ENCODE measurements at regions not wholly inside any gene's neighbourhood (a gene's known extent, or its start where the extent isn't known, plus 50 kb on each side); places are given as distances from the start of the nearest gene placed in this dataset.
"Not testable (repeated sequence)": the region's sequence is repeated elsewhere in the genome, so short reads cannot be mapped to it uniquely, and the experiment has no call there.

DNA sequence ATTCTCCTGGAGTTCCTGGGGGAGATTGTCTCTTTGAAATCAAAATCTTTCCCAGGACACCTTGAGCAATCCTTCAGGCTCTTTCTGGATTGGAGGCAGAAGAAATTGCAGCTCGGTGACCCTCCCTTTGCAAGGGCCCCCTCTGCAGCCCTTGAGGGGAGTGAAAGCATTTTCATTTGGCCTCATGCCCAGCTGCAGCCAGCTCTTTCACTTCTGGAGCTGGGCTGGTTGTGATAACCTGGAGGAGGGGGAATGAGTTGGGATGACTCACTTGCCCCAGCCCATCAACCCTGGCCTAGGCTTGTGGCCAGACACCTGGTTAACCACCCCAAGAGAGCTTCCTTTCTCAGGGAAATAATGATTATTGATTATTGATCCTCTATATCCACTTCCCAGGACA, 129.7 kb downstream of the POTEG start:
- H3K27me3 ChIP-seq (ENCODE audit: insufficient read depth, insufficient read length); H3K9me3 ChIP-seq (ENCODE audit: insufficient read depth, low read length); H3K4me3 ChIP-seq (ENCODE audit: insufficient read length, low read depth); H3K4me1 ChIP-seq (ENCODE audit: insufficient read depth, insufficient read length); H3K9ac ChIP-seq (ENCODE audit: insufficient read length, low read depth); H3K36me3 ChIP-seq (ENCODE audit: insufficient read depth, insufficient read length, low read length); DNase-seq (ENCODE audit: low read depth, low spot score): not testable (repeated sequence)

DNA sequence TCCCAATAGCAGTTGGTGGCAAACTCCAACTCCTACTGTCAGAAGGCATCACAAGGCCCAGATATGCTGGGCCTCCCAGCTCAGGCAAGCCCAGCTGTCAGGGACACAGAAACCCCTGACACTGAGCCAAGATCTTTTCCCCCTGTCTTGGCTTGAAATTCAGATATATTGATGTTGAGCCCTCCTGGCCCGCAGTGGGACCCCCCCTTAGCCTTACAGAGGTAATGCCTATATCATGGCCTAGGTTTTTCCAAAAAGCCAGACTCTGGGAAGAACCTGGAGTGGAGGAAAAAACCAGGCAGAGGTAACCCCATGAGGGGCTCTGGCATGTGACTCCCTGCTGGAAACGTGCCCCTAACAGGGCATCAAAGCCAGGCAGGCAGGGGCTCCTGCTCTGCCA, 129.2 kb downstream of the POTEG start:
- H3K4me3 ChIP-seq (ENCODE audit: insufficient read length, low read depth); H3K27me3 ChIP-seq (ENCODE audit: insufficient read depth, insufficient read length); H3K4me1 ChIP-seq (ENCODE audit: insufficient read depth, insufficient read length); H3K9ac ChIP-seq (ENCODE audit: insufficient read length, low read depth); DNase-seq (ENCODE audit: low read depth, low spot score); H3K9me3 ChIP-seq (ENCODE audit: insufficient read depth, low read length); H3K36me3 ChIP-seq (ENCODE audit: insufficient read depth, insufficient read length, low read length): not testable (repeated sequence)

DNA sequence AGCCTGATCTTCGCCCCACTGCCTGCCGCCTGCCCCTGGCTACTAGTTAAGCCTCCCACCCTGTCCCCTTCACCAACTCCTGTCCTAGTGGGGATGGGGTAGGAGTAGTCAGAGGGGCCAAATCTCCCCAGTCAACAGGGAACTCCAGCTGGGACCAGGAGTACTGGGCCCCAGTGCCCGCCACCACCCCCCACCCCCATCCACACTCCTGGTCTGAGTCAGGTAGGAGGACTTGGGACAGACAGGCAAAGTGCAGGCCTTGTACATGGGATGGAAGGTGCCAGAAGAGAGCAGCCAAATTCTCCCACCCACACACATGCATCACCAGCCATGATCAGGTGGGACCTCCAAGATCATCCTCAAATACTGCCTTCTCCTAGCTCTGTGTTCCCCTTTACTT, 128.4 kb downstream of the POTEG start:
- not testable (repeated sequence) for H3K4me3 ChIP-seq (ENCODE audit: insufficient read length, low read depth)

DNA sequence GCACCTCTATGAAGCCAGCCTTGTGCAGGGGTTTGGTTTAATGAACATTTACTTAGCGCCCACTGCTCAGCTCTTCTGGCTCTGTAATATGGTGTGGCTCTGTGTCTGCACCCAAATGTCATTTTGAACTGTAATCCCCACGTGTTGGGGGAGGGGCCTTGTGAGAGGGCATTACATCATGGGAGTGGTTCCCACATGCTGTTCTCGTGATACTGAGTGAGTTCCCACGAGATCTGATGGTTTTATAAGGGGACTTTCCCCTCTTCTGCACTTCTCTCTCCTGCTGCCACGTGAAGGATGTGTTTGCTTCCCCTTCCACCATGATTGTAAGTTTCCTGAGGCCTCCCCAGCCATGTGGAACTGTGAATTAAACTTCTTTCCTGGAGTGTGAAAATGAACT, 127.7 kb downstream of the POTEG start:
- H3K4me1 ChIP-seq (ENCODE audit: insufficient read depth, insufficient read length); H3K27me3 ChIP-seq (ENCODE audit: insufficient read depth, insufficient read length); H3K4me3 ChIP-seq (ENCODE audit: insufficient read length, low read depth); DNase-seq (ENCODE audit: low read depth, low spot score); H3K9ac ChIP-seq (ENCODE audit: insufficient read length, low read depth); H3K36me3 ChIP-seq (ENCODE audit: insufficient read depth, insufficient read length, low read length); H3K9me3 ChIP-seq (ENCODE audit: insufficient read depth, low read length): not testable (repeated sequence)

More for the DNA sequence above, 128.4 kb downstream of the POTEG start:
- H3K9me3 ChIP-seq (ENCODE audit: insufficient read depth, low read length); H3K9ac ChIP-seq (ENCODE audit: insufficient read length, low read depth); H3K27me3 ChIP-seq (ENCODE audit: insufficient read depth, insufficient read length); H3K36me3 ChIP-seq (ENCODE audit: insufficient read depth, insufficient read length, low read length); H3K4me1 ChIP-seq (ENCODE audit: insufficient read depth, insufficient read length); DNase-seq (ENCODE audit: low read depth, low spot score): not testable (repeated sequence)

DNA sequence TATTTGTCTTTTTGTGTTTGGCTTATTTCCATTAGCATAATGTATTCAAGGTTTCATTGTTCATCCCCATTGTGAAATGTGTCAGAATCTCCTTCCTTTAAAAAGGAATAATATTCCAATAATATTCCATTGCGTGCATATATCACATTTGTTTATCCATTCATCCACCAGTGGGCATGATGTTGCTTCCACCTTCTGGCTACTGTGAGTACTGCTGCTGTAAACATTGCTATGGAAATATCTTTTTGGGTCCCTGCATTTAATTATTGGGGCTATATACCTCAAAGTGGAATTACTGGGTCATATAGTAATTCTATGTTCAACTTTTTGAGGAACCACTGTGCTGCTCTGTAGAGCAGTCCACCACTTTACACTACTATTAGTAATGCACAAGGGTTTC, 123.1 kb downstream of the POTEG start:
- H3K36me3 ChIP-seq (ENCODE audit: insufficient read depth, insufficient read length, low read length); H3K4me3 ChIP-seq (ENCODE audit: insufficient read length, low read depth); H3K9me3 ChIP-seq (ENCODE audit: insufficient read depth, low read length); H3K27me3 ChIP-seq (ENCODE audit: insufficient read depth, insufficient read length); H3K9ac ChIP-seq (ENCODE audit: insufficient read length, low read depth); DNase-seq (ENCODE audit: low read depth, low spot score); H3K4me1 ChIP-seq (ENCODE audit: insufficient read depth, insufficient read length): not testable (repeated sequence)

DNA sequence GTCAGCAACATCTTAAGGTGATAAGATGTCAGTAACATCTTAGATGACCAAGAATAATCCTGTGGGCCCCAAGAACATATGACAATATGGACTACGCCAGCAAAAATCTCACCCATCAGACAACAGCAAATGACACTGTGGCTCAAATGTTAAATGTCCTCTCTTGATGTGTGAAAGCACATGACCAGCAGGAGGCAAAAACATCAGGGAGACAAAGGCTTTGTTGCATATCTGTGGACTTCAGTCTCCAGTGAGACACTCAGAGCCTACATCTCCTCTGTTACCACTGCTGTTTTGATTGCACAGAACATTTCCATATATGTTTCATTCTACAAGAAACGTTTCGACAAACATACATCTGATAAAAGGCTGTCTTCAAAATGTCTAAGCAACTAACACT, 103.5 kb downstream of the POTEG start:
- DNase-seq (ENCODE audit: low read depth, low spot score); H3K4me3 ChIP-seq (ENCODE audit: insufficient read length, low read depth); H3K36me3 ChIP-seq (ENCODE audit: insufficient read depth, insufficient read length, low read length); H3K9me3 ChIP-seq (ENCODE audit: insufficient read depth, low read length); H3K9ac ChIP-seq (ENCODE audit: insufficient read length, low read depth); H3K27me3 ChIP-seq (ENCODE audit: insufficient read depth, insufficient read length); H3K4me1 ChIP-seq (ENCODE audit: insufficient read depth, insufficient read length): not testable (repeated sequence)

DNA sequence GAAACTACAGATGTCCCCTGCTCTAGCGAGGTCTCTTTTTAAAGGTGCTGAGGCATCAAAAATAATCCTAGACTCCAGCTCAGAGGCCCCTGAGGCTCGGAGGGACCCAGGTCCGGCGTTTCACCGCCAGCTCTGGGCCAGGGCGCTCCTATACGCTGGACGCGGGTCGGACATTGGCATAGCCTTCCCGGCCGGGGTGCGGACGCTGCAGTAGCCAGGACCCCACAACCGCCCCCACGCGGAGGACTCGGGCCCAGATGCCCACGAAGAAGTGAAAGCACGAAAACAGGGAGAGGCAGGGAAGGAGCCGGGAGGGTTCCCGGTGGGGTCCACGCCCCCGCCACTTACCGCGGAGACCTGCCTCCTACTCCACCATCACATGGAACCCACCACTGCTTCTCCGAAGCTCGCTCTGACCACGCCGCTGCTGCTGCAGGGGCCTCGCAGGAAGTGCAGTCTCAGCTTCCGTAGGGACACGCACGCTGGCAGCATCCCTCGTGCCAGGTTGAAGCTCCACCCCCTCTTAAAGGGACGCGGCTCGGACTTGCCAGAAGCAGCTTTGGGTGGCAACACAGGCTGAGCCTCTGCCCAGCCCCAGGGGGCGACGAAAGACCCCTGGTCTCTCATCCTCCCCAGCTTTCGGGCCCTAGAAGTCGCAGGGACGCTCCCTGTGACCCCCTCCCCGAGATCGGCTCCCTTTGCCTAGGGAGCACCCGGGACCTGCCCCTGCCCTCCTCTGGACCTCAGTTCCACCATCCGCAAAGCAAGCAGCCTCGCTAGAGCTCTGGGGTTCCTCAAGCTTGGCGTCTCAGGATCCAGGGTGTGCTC, 96.7 kb downstream of the POTEG start:
- H3K9me3 ChIP-seq (ENCODE audit: insufficient read depth, low read length); H3K4me1 ChIP-seq (ENCODE audit: insufficient read depth, insufficient read length); H3K4me3 ChIP-seq (ENCODE audit: insufficient read length, low read depth); DNase-seq (ENCODE audit: low read depth, low spot score); H3K27me3 ChIP-seq (ENCODE audit: insufficient read depth, insufficient read length); H3K9ac ChIP-seq (ENCODE audit: insufficient read length, low read depth); H3K36me3 ChIP-seq (ENCODE audit: insufficient read depth, insufficient read length, low read length): not testable (repeated sequence)

DNA sequence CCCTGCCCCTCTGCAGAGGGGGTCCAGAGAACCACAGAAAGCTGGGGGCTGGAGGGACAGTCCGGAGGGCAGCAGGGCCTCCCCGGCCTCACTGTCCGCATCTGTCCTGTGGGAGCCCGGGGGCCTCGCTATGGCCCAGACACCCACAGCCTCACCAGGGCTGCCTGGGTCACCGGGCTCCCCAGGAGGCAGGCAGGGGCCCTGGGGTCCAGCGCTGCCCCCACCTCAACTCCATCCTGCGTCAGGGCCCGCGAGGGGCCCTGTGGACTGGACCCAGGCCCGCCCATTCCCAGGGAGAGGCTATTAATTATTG, 96.1 kb downstream of the POTEG start:
- not testable (repeated sequence) for H3K9me3 ChIP-seq (ENCODE audit: insufficient read depth, low read length); DNase-seq (ENCODE audit: low read depth, low spot score); H3K4me1 ChIP-seq (ENCODE audit: insufficient read depth, insufficient read length)

DNA sequence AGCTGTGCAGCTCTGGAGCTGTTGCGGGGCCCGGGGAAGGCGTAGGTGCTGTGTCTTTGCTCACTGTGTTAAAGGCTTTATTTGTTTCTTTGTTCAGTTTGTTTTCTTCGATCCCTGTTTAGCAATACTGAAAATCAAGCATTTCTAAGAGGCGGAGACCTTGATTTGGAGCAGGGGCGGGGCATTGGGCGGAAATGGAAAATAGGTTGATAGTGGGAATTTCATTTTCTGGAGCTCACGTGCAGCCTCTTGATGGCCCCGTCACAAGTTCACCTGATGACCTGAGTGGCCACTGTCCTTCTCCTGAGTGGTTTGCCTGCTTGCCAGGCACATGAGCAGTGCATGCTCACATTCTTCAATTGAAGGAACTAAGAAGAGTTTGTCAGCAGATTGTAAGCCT, 93.2 kb downstream of the POTEG start:
- H3K4me3 ChIP-seq (ENCODE audit: insufficient read length, low read depth); H3K4me1 ChIP-seq (ENCODE audit: insufficient read depth, insufficient read length); DNase-seq (ENCODE audit: low read depth, low spot score); H3K36me3 ChIP-seq (ENCODE audit: insufficient read depth, insufficient read length, low read length); H3K27me3 ChIP-seq (ENCODE audit: insufficient read depth, insufficient read length); H3K9me3 ChIP-seq (ENCODE audit: insufficient read depth, low read length); H3K9ac ChIP-seq (ENCODE audit: insufficient read length, low read depth): not testable (repeated sequence)

More for the DNA sequence above, 96.1 kb downstream of the POTEG start:
- not testable (repeated sequence) for H3K9ac ChIP-seq (ENCODE audit: insufficient read length, low read depth); H3K4me3 ChIP-seq (ENCODE audit: insufficient read length, low read depth); H3K36me3 ChIP-seq (ENCODE audit: insufficient read depth, insufficient read length, low read length); H3K27me3 ChIP-seq (ENCODE audit: insufficient read depth, insufficient read length)

DNA sequence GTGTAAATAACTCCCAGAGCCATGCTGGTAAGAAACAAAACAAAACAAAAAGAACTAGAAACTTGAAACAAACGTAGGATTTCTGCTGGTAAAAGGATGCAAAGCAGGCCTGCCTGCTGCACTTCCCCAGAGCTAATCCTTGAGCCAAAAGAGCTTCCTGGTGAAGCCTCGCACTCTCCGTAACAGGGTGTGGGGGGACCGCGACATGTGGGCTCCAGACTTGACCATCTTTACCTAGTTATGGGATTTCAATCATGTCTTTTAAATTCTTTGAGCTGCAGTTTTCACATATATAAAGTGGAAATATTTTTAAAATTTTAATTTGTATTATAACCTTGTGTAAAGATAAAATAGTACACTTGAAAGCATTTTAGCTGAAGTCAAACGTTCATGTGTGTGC, 92.5 kb downstream of the POTEG start:
- not testable (repeated sequence) for H3K4me1 ChIP-seq (ENCODE audit: insufficient read depth, insufficient read length)

DNA sequence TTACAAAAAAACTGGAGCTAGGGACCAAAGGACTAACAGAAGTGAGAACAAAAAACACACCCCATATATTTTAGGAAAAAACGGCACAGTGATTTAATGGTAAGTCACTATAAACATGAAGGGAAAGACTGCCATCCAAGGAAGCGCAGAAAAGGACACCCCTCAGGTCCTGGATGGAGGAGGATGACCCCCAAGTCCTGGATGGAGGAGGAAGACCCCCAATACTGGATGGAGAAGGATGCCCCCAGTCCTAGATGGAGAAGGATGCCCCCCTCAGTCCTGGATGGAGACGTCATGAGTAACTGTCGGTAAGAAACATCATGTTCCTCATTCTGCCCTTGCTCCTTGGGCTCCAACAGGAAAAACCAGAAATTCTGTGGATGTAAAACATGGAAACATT, 89.9 kb downstream of the POTEG start:
- not testable (repeated sequence) for H3K36me3 ChIP-seq (ENCODE audit: insufficient read depth, insufficient read length, low read length); H3K4me3 ChIP-seq (ENCODE audit: insufficient read length, low read depth); H3K4me1 ChIP-seq (ENCODE audit: insufficient read depth, insufficient read length); DNase-seq (ENCODE audit: low read depth, low spot score); H3K9ac ChIP-seq (ENCODE audit: insufficient read length, low read depth); H3K9me3 ChIP-seq (ENCODE audit: insufficient read depth, low read length); H3K27me3 ChIP-seq (ENCODE audit: insufficient read depth, insufficient read length)

More for the DNA sequence above, 92.5 kb downstream of the POTEG start:
- not testable (repeated sequence) for H3K36me3 ChIP-seq (ENCODE audit: insufficient read depth, insufficient read length, low read length); DNase-seq (ENCODE audit: low read depth, low spot score); H3K4me3 ChIP-seq (ENCODE audit: insufficient read length, low read depth); H3K9ac ChIP-seq (ENCODE audit: insufficient read length, low read depth); H3K27me3 ChIP-seq (ENCODE audit: insufficient read depth, insufficient read length); H3K9me3 ChIP-seq (ENCODE audit: insufficient read depth, low read length)

DNA sequence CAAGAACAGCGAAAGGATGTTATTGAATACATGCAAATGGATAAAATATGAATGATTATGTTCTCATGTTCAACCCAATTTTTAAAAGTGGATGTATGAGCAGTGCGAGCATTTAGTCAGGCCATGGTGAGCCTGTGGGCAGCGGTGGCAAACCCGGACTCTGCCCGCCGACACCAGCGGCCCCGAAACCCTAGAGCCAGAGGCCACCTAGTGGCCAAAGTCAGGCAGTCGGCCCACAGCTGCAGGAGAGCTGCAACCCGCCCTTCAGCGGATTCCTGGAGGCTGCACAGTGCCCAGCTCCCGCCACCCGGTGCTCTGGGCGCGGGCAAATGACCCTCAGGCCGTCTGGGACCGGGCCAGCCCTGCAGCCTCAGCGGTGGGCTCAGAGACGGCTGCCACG, 89.5 kb downstream of the POTEG start:
- H3K9me3 ChIP-seq (ENCODE audit: insufficient read depth, low read length); H3K4me3 ChIP-seq (ENCODE audit: insufficient read length, low read depth); H3K27me3 ChIP-seq (ENCODE audit: insufficient read depth, insufficient read length); H3K4me1 ChIP-seq (ENCODE audit: insufficient read depth, insufficient read length); H3K36me3 ChIP-seq (ENCODE audit: insufficient read depth, insufficient read length, low read length); DNase-seq (ENCODE audit: low read depth, low spot score); H3K9ac ChIP-seq (ENCODE audit: insufficient read length, low read depth): not testable (repeated sequence)
